ENCODE measurements at regions not wholly inside any gene's neighbourhood (a gene's known extent, or its start where the extent isn't known, plus 50 kb on each side); places are given as distances from the start of the nearest gene placed in this dataset.

DNA sequence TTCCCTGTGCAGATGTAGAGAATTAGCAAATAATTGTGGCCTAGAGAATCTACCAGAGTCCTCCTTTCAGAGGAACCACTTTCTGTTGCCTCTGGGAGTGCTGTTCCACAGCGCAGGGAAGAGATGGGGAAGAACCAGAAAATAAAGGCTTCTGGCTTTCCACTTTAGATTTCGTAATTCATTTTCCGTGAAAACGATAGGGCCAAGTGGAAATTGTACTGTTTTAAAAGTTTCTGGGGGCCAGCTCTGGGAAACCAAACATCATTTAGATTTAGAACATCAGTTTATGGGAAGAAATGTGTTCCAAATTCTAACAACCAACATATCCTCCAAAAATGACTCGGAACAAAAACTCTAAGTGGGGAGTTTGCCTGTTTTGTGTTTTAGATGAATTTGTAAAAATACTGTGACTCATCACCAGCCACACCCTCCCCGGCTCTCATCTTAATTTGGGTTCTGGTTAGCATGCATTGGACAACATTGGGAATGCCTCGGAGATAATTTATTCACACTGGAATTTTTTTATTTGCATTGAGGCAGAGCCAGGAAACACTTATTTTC is 65.2 kb upstream of the LNX1 start:
- TF ChIP-seq, protein P1, sequence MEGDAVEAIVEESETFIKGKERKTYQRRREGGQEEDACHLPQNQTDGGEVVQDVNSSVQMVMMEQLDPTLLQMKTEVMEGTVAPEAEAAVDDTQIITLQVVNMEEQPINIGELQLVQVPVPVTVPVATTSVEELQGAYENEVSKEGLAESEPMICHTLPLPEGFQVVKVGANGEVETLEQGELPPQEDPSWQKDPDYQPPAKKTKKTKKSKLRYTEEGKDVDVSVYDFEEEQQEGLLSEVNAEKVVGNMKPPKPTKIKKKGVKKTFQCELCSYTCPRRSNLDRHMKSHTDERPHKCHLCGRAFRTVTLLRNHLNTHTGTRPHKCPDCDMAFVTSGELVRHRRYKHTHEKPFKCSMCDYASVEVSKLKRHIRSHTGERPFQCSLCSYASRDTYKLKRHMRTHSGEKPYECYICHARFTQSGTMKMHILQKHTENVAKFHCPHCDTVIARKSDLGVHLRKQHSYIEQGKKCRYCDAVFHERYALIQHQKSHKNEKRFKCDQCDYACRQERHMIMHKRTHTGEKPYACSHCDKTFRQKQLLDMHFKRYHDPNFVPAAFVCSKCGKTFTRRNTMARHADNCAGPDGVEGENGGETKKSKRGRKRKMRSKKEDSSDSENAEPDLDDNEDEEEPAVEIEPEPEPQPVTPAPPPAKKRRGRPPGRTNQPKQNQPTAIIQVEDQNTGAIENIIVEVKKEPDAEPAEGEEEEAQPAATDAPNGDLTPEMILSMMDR (IDR thresholded peaks at IDR 0.05; ENCODE audit: low read depth, low read length): peak; percentile 64
- H3K4me3 ChIP-seq (ENCODE audit: low read depth, low read length): no peak overlapping the region
- DNase-seq (ENCODE audit: low read depth, low spot score): peak; percentile 14
- in situ Hi-C loops (cut with HindIII; ENCODE audit: low sequenced_read_pairs): no loop called here

DNA sequence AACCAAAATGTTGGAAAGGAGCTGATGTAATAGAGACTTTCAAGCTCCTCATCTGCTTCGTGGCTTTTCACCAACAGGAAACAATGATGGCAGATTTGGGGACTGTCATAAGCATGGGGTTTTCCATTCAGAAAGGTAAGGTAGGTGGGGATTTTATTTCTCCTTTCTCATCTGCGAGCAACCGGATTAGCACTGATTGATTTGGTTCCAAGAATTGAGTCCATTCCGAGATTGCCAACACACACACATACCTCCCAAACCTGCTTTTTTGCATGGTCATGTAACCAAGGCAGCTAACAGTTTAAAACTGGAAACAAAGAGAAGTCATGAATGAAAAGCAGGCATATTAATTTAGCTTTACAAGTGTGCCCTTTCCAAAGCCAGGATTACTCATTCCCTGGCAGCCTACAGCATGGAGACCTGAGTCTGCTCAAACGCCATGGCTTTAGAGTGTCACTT is 63.0 kb upstream of the LNX1 start:
- no peak overlapping the region for H3K4me3 ChIP-seq (ENCODE audit: low read depth, low read length)
- TF ChIP-seq, protein P1 (IDR thresholded peaks at IDR 0.05; ENCODE audit: low read depth, low read length): no peak
- DNase-seq (ENCODE audit: low read depth, low spot score): peak; percentile 60
- in situ Hi-C loops (cut with HindIII; ENCODE audit: low sequenced_read_pairs): no loop called here

DNA sequence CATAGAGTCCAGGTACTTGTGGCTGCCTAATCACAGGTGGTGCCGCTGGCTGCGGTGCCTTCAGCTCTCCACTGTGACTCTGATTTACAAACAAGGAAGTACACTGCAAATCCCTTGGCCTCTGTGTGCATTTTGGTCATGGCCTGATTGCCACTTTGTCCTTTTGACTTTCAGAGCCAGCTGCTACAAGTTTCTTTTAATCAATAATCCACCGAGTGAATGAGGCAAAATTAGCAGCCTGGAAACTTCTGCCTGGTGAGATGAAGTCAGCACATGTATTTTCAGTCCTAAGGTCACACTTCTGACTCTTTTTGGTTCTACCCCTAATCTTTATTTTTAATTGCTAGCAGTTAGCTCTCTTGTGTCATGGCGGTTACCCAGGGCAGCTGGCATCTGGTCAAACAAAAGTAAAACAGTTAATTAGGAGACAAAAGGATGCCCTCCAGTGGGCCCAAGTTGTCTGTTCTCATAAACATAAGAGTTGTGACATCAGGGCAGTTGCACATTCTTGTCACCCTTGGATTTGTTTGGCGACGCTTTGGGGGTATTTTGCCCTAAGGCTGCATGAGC is 62.3 kb upstream of the LNX1 start:
- in situ Hi-C loops (cut with HindIII; ENCODE audit: low sequenced_read_pairs): no loop called here
- no peak overlapping the region for H3K4me3 ChIP-seq (ENCODE audit: low read depth, low read length)
- peak; percentile 18 for DNase-seq (ENCODE audit: low read depth, low spot score)
- TF ChIP-seq, protein P1 (IDR thresholded peaks at IDR 0.05; ENCODE audit: low read depth, low read length): no peak

DNA sequence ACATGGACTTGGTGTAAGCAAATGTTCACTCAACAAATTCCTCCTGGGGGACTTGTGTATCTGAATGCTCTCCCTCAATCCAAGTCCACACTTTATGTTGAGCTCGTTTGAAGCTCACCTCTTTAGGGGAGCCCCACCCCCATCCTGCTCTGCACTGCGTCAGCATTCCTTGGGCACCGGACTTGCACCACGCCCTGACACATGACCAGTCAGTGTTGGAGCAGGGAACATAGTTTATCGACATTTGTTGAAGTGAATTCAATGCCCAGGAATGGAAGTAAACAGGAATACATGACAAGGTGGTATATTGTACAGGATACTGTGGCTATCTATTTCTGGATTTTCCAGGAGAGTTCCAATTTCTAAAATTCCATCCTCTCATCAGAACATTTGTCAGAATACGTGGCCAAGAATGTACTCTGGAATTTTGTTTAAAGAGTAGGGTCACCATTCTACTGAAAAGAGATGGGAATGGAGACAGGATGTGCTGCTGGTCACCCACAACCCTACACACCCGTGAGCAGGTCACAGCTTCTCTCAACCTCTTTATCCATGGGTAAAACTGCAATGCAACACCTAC is 60.0 kb upstream of the LNX1 start:
- H3K4me3 ChIP-seq (ENCODE audit: low read depth, low read length): no peak overlapping the region
- TF ChIP-seq, protein P1 (IDR thresholded peaks at IDR 0.05; ENCODE audit: low read depth, low read length): no peak
- in situ Hi-C loops (cut with HindIII; ENCODE audit: low sequenced_read_pairs): no loop called here
- no peak for DNase-seq (ENCODE audit: low read depth, low spot score)

DNA sequence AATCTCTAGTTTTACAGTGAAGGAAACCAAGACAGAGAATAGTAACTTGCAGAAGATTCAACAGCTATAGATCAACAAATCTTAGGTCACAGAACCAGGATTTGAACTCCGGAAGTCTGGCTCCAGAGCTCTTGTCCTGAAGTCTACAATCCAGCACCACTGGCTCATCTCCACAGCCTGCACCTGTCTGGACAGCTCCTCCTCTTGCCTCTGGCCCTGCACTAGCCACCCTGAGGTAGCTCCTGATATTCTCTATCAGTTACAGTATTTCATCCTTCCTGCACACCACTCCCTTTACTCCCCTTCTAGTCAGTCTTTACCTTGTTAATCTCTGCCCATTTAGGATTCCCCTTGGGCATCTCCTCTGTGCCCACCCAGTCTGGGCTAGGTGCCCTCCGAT is 58.1 kb upstream of the LNX1 start:
- in situ Hi-C loops (cut with HindIII; ENCODE audit: low sequenced_read_pairs): no loop called here
- TF ChIP-seq, protein P1 (IDR thresholded peaks at IDR 0.05; ENCODE audit: low read depth, low read length): no peak
- no peak overlapping the region for H3K4me3 ChIP-seq (ENCODE audit: low read depth, low read length)
- DNase-seq (ENCODE audit: low read depth, low spot score): no peak

DNA sequence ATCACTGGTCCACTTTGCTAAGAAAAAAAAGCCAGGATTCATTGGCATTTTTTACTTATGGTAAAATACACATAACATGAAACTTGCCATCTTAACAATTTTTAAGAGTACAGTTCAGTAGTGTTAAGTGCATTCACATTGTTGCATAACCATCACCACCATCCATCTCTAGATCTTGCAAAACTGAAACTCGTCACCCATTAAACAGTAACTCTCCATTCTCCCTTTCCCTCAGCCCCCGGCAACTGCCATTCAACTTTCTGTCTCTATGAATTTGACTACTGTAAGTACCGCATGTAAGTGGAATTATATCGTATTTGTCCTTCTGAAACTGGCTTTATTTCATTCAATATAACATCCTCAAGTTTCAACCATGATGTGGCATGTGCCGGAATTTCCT is 56.3 kb upstream of the LNX1 start:
- TF ChIP-seq, protein P1 (IDR thresholded peaks at IDR 0.05; ENCODE audit: low read depth, low read length): no peak
- no peak for DNase-seq (ENCODE audit: low read depth, low spot score)
- in situ Hi-C loops (cut with HindIII; ENCODE audit: low sequenced_read_pairs): no loop called here
- H3K4me3 ChIP-seq (ENCODE audit: low read depth, low read length): no peak overlapping the region

Data from astrocyte of the spinal cord (primary cell).